ENCODE measurements at regions not wholly inside any gene's neighbourhood (a gene's known extent, or its start where the extent isn't known, plus 50 kb on each side); places are given as distances from the start of the nearest gene placed in this dataset.

- TF ChIP-seq POLR2AphosphoS5 (IDR thresholded peaks at IDR 0.05; ENCODE audit: low read length) (no peak), SIN3A (IDR thresholded peaks at IDR 0.05; ENCODE audit: low read depth, low read length) (no peak)
- TF ChIP-seq, protein P1, sequence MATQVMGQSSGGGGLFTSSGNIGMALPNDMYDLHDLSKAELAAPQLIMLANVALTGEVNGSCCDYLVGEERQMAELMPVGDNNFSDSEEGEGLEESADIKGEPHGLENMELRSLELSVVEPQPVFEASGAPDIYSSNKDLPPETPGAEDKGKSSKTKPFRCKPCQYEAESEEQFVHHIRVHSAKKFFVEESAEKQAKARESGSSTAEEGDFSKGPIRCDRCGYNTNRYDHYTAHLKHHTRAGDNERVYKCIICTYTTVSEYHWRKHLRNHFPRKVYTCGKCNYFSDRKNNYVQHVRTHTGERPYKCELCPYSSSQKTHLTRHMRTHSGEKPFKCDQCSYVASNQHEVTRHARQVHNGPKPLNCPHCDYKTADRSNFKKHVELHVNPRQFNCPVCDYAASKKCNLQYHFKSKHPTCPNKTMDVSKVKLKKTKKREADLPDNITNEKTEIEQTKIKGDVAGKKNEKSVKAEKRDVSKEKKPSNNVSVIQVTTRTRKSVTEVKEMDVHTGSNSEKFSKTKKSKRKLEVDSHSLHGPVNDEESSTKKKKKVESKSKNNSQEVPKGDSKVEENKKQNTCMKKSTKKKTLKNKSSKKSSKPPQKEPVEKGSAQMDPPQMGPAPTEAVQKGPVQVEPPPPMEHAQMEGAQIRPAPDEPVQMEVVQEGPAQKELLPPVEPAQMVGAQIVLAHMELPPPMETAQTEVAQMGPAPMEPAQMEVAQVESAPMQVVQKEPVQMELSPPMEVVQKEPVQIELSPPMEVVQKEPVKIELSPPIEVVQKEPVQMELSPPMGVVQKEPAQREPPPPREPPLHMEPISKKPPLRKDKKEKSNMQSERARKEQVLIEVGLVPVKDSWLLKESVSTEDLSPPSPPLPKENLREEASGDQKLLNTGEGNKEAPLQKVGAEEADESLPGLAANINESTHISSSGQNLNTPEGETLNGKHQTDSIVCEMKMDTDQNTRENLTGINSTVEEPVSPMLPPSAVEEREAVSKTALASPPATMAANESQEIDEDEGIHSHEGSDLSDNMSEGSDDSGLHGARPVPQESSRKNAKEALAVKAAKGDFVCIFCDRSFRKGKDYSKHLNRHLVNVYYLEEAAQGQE (IDR thresholded peaks at IDR 0.05; ENCODE audit: low read depth, low read length): no peak
- TF ChIP-seq, protein P2, sequence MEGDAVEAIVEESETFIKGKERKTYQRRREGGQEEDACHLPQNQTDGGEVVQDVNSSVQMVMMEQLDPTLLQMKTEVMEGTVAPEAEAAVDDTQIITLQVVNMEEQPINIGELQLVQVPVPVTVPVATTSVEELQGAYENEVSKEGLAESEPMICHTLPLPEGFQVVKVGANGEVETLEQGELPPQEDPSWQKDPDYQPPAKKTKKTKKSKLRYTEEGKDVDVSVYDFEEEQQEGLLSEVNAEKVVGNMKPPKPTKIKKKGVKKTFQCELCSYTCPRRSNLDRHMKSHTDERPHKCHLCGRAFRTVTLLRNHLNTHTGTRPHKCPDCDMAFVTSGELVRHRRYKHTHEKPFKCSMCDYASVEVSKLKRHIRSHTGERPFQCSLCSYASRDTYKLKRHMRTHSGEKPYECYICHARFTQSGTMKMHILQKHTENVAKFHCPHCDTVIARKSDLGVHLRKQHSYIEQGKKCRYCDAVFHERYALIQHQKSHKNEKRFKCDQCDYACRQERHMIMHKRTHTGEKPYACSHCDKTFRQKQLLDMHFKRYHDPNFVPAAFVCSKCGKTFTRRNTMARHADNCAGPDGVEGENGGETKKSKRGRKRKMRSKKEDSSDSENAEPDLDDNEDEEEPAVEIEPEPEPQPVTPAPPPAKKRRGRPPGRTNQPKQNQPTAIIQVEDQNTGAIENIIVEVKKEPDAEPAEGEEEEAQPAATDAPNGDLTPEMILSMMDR (IDR thresholded peaks at IDR 0.05 in 2 of 3, conservative IDR thresholded peaks at IDR 0.05 in 1 of 3; ENCODE audit: control insufficient read depth in 2 of 3, extremely low read depth in 1 of 3, insufficient read depth in 1 of 3, low read depth in 3 of 3, low read length in 3 of 3): no peak
- TF ChIP-seq, protein P3, sequence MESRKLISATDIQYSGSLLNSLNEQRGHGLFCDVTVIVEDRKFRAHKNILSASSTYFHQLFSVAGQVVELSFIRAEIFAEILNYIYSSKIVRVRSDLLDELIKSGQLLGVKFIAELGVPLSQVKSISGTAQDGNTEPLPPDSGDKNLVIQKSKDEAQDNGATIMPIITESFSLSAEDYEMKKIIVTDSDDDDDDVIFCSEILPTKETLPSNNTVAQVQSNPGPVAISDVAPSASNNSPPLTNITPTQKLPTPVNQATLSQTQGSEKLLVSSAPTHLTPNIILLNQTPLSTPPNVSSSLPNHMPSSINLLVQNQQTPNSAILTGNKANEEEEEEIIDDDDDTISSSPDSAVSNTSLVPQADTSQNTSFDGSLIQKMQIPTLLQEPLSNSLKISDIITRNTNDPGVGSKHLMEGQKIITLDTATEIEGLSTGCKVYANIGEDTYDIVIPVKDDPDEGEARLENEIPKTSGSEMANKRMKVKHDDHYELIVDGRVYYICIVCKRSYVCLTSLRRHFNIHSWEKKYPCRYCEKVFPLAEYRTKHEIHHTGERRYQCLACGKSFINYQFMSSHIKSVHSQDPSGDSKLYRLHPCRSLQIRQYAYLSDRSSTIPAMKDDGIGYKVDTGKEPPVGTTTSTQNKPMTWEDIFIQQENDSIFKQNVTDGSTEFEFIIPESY (IDR thresholded peaks at IDR 0.05): no peak
These were observed 121.3 kb downstream of the IDS start for GRCh38 chrX:149383852-149384251.

Measured in GM12878 (cell line).